CD4-positive, alpha-beta T cell treated with Interleukin-10 for 1 hour (primary cell): ENCODE measurements at regions not wholly inside any gene's neighbourhood (a gene's known extent, or its start where the extent isn't known, plus 50 kb on each side); places are given as distances from the start of the nearest gene placed in this dataset.
"Not testable (repeated sequence)": the region's sequence is repeated elsewhere in the genome, so short reads cannot be mapped to it uniquely, and the experiment has no call there.

Experiments used
- DNase-seq: peaks from one replicate; pipeline ENCODE4 v3.0.0-alpha.2; 2020

GRCh38 chr2:194320520-194320919, 1336.5 kb upstream of the SLC39A10 start:
- no peak for DNase-seq

- DNase-seq = no peak
Observed at GRCh38 chr2:194319222-194319992, 1337.6 kb upstream of the SLC39A10 start.

- no peak for DNase-seq
Observed at GRCh38 chr2:194314042-194314441, 1343.0 kb upstream of the SLC39A10 start.

GRCh38 chr2:194304191-194304590, 1352.8 kb upstream of the SLC39A10 start:
- DNase-seq = no peak

- no peak for DNase-seq
Observed at GRCh38 chr2:194301946-194302345, 1355.1 kb upstream of the SLC39A10 start.

GRCh38 chr2:194294156-194294555, 1362.9 kb upstream of the SLC39A10 start:
- DNase-seq = no peak

GRCh38 chr2:194291104-194291503, 1365.9 kb upstream of the SLC39A10 start:
- no peak for DNase-seq

GRCh38 chr2:194289712-194290346, 1367.2 kb upstream of the SLC39A10 start:
- no peak for DNase-seq

- not testable (repeated sequence) for DNase-seq
Observed at GRCh38 chr2:194276667-194277066, 1380.4 kb upstream of the SLC39A10 start.

- DNase-seq = no peak
Observed at GRCh38 chr2:194271293-194271961, 1385.6 kb upstream of the SLC39A10 start.

GRCh38 chr2:194270648-194271047, 1386.4 kb upstream of the SLC39A10 start:
- no peak for DNase-seq

GRCh38 chr2:194264586-194264985, 1392.4 kb upstream of the SLC39A10 start:
- DNase-seq = no peak

GRCh38 chr2:194260185-194260584, 1396.8 kb upstream of the SLC39A10 start:
- DNase-seq = no peak

- no peak for DNase-seq
Observed at GRCh38 chr2:194257095-194257494, 1399.9 kb upstream of the SLC39A10 start.

GRCh38 chr2:194253528-194254259, 1403.3 kb upstream of the SLC39A10 start:
- DNase-seq = no peak

- DNase-seq = no peak
Observed at GRCh38 chr2:194252127-194252526, 1404.9 kb upstream of the SLC39A10 start.

GRCh38 chr2:194232600-194232999, 1424.4 kb upstream of the SLC39A10 start:
- DNase-seq = no peak

- no peak for DNase-seq
Observed at GRCh38 chr2:194223218-194223617, 1433.8 kb upstream of the SLC39A10 start.

- no peak for DNase-seq
Observed at GRCh38 chr2:194214192-194214591, 1442.8 kb upstream of the SLC39A10 start.

- DNase-seq = no peak
Observed at GRCh38 chr2:194205568-194206227, 1451.3 kb upstream of the SLC39A10 start.

- no peak for DNase-seq
Observed at GRCh38 chr2:194203898-194204297, 1453.1 kb upstream of the SLC39A10 start.

- no peak for DNase-seq
Observed at GRCh38 chr2:194182888-194183287, 1474.1 kb upstream of the SLC39A10 start.

GRCh38 chr2:194176134-194176533, 1480.9 kb upstream of the SLC39A10 start:
- DNase-seq = no peak
